Fibroblast of villous mesenchyme (primary cell): ENCODE measurements at regions not wholly inside any gene's neighbourhood (a gene's known extent, or its start where the extent isn't known, plus 50 kb on each side); places are given as distances from the start of the nearest gene placed in this dataset.

Experiments used
- DNase-seq: peaks from one replicate; pipeline ENCODE4 v3.0.0-alpha.2; 2010; ENCODE audit warnings: low read depth
- H3K4me3 ChIP-seq: 2 replicates; pipeline ENCODE4 v1.5.1; 2011; ENCODE audit warnings: low read depth, mild to moderate bottlenecking, low read length
- CTCF ChIP-seq: IDR thresholded peaks from 2 replicates; pipeline ENCODE4 v1.5.1; 2012; ENCODE audit warnings: low read depth, mild to moderate bottlenecking, low read length; ENCODE audit not compliant: insufficient read depth

DNA sequence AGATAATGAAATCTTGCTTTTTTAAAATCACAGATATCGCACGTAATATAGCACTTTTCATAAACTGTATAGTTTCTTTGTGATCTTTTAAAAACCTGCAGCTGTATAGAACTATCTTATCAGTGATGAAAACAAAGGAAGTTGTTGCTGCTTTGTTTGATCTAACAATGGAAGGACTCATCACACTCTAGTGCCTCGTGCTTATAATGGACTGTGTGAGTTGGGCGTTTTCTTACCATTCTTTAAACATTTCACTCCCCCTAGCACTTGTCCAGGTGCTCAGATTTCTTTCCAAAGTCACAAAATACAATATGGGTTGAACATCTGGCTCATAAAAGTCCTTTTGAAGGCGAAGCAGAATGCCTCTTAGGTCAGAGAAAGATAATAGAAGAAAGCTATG is 94.8 kb upstream of the SPATS2L start:
- no peak for TF ChIP-seq CTCF
- DNase-seq: no peak
- no peak overlapping the region for H3K4me3 ChIP-seq

DNA sequence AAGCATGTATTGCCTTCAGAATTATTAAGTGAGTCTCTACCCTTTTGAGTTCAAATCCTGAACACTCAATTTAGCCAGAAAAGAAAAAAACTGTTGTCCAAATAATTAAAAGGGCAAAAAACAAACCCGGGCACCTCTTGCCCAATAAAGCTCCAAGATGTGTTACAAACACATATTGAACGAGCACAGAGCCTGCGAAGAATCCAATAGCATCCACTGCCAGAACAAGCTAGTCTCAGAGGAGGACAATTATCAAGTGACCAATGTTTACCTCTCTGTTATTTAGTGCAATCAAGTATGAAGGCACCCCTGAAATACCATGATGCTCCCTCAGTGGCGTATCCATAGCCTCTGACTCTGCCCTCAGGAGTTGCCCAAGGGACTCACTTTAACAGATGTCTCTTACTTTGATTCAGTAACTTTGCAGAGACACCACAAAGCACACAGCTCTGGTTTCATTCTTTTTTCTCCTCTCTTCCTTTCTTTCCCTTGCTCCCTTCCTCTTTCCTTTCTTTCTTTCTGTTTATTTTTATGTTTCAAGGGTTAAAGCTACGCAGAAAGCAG is 93.5 kb upstream of the SPATS2L start:
- no peak for TF ChIP-seq CTCF
- no peak overlapping the region for H3K4me3 ChIP-seq
- DNase-seq: no peak

DNA sequence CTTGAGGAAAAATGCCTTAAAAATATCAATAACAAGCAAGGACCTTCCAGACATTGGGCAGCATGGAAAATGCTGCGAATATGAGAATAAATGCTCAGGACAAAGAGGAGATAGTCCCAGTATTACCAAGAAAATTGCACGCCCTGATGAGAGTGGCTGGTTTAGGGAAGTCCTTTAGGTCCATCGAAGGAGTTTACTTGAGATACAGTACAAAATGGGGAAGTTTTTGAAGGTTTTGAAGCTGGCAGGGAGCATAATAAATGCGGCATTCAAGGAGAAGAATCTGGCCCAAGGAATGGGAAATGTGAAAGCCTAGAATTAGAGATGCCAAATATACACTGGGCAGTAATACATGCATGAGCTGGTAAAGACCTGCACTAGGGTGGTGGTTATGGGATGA is 90.2 kb upstream of the SPATS2L start:
- no peak for TF ChIP-seq CTCF
- H3K4me3 ChIP-seq: no peak overlapping the region
- no peak for DNase-seq

GRCh38 chr2:200217320-200217719 is 89.2 kb upstream of the SPATS2L start:
- H3K4me3 ChIP-seq: no peak overlapping the region
- no peak for TF ChIP-seq CTCF
- no peak for DNase-seq

DNA sequence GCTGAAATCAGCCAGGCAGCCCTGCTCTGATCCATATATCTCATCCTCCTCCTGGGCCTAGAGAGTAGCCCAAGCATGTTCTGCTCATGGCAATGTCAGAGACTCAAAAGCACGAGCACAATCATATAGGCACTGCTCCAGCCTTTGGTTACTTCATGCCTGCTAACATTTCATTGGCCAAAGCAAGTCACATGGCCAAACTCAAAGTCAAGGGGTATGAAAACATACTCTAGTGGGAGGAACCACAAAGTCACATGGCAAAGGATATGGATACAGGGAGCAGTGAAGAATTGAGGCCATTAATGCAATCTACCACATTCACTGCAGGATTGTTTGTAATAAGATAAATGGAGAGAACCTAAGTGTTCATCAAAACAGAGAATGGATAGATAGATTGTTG is 87.8 kb upstream of the SPATS2L start:
- no peak for TF ChIP-seq CTCF
- no peak overlapping the region for H3K4me3 ChIP-seq
- DNase-seq: no peak

- H3K4me3 ChIP-seq: no peak overlapping the region
- peak; percentile 12 for DNase-seq
- TF ChIP-seq CTCF: no peak
Observed at GRCh38 chr2:200219309-200220113, 87.0 kb upstream of the SPATS2L start.

DNA sequence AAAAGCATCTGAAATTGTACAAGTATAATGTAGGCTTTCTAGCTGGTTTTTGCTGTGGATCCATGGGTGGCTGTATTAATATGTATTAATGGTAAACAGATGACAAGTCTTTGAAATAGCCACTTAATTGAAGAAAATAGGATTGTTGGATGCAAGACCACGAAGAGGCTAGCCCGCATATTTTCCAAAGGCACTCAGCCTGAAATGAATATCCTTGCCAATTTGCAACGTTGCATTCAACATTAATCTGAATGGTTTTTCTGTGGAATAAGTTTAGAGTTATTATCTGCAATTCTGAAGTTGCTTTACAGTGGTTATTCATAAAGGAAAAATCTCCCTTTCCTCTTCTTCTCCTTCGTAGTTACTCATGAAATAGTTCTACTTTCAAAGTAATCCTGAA is 86.2 kb upstream of the SPATS2L start:
- TF ChIP-seq CTCF: no peak
- DNase-seq: no peak
- no peak overlapping the region for H3K4me3 ChIP-seq
